ENCODE measurements at regions not wholly inside any gene's neighbourhood (a gene's known extent, or its start where the extent isn't known, plus 50 kb on each side); places are given as distances from the start of the nearest gene placed in this dataset.

GRCh38 chr10:126787201-126787600 lies 116.7 kb upstream of the C10orf90 start:
- no peak for DNase-seq

- no peak for DNase-seq
Observed at GRCh38 chr10:126795318-126795717, 109.9 kb upstream of the DOCK1 start.

- no peak for DNase-seq
Observed at GRCh38 chr10:126798649-126799048, 106.6 kb upstream of the DOCK1 start.

GRCh38 chr10:126803394-126803793 lies 101.8 kb upstream of the DOCK1 start:
- DNase-seq, result no peak

GRCh38 chr10:126804396-126804795 lies 100.8 kb upstream of the DOCK1 start:
- no peak for DNase-seq

- no peak for DNase-seq
Observed at GRCh38 chr10:126806498-126806897, 98.7 kb upstream of the DOCK1 start.

GRCh38 chr10:126806991-126807702 lies 98.1 kb upstream of the DOCK1 start:
- no peak for DNase-seq

GRCh38 chr10:126808103-126808502 lies 97.1 kb upstream of the DOCK1 start:
- DNase-seq, result no peak

GRCh38 chr10:126813432-126813831 lies 91.8 kb upstream of the DOCK1 start:
- no peak for DNase-seq

GRCh38 chr10:126833542-126833941 lies 71.7 kb upstream of the DOCK1 start:
- no peak for DNase-seq

- DNase-seq, result no peak
Observed at GRCh38 chr10:126836009-126836408, 69.2 kb upstream of the DOCK1 start.

- peak; percentile 68 for DNase-seq
Observed at GRCh38 chr10:126838316-126838715, 66.9 kb upstream of the DOCK1 start.

- peak; percentile 86 for DNase-seq
Observed at GRCh38 chr10:126839094-126839761, 66.0 kb upstream of the DOCK1 start.

GRCh38 chr10:126840576-126841135 lies 64.6 kb upstream of the DOCK1 start:
- DNase-seq, result no peak

- DNase-seq, result no peak
Observed at GRCh38 chr10:126841341-126841895, 63.8 kb upstream of the DOCK1 start.

GRCh38 chr10:126842356-126842755 lies 62.9 kb upstream of the DOCK1 start:
- no peak for DNase-seq

GRCh38 chr10:126842836-126843235 lies 62.4 kb upstream of the DOCK1 start:
- no peak for DNase-seq

- no peak for DNase-seq
Observed at GRCh38 chr10:126843299-126843934, 61.8 kb upstream of the DOCK1 start.

- no peak for DNase-seq
Observed at GRCh38 chr10:126844406-126844805, 60.8 kb upstream of the DOCK1 start.

- no peak for DNase-seq
Observed at GRCh38 chr10:126846469-126846868, 58.8 kb upstream of the DOCK1 start.

- DNase-seq, result no peak
Observed at GRCh38 chr10:126846959-126847358, 58.3 kb upstream of the DOCK1 start.

GRCh38 chr10:126847666-126848065 lies 57.6 kb upstream of the DOCK1 start:
- DNase-seq, result no peak

GRCh38 chr10:126849646-126850045 lies 55.6 kb upstream of the DOCK1 start:
- no peak for DNase-seq
